Neural progenitor cell (in vitro differentiated cells): ENCODE measurements at regions not wholly inside any gene's neighbourhood (a gene's known extent, or its start where the extent isn't known, plus 50 kb on each side); places are given as distances from the start of the nearest gene placed in this dataset.

Experiments used
- DNase-seq: peaks from one replicate; pipeline ENCODE4 v3.0.0-alpha.2; 2016; ENCODE audit warnings: low spot score
- H2AFZ ChIP-seq: fragments of 200-600 bp; sonication (generic); replicated peaks from 2 replicates; pipeline ENCODE4 v1.6.1; 2016; ENCODE audit warnings: antibody characterized with exemption
- H3F3A ChIP-seq: fragments of 200-600 bp; sonication (generic); 2 replicates; pipeline ENCODE4 v1.6.1; 2016; ENCODE audit warnings: antibody characterized with exemption, low read depth
- H3K27ac ChIP-seq: fragments of 200-600 bp; sonication (generic); 2 replicates; pipeline ENCODE4 v1.5.1; 2016; ENCODE audit warnings: mild to moderate bottlenecking
- H3K27me3 ChIP-seq: fragments of 200-600 bp; sonication (generic); 2 replicates; pipeline ENCODE4 v1.6.1; 2016; ENCODE audit warnings: mild to moderate bottlenecking, moderate library complexity
- H3K36me3 ChIP-seq: fragments of 200-600 bp; sonication (generic); 2 replicates; pipeline ENCODE4 v1.5.1; 2016
- H3K4me1 ChIP-seq: fragments of 200-600 bp; sonication (generic); 2 replicates; pipeline ENCODE4 v1.6.1; 2016; ENCODE audit warnings: mixed run types
- H3K4me2 ChIP-seq: fragments of 200-600 bp; sonication (generic); 2 replicates; pipeline ENCODE4 v1.6.1; 2016
- H3K4me3 ChIP-seq: fragments of 200-600 bp; sonication (generic); 2 replicates; pipeline ENCODE4 v1.5.1; 2016
- H3K79me2 ChIP-seq: fragments of 200-600 bp; sonication (generic); 2 replicates; pipeline ENCODE4 v1.6.1; 2016; ENCODE audit warnings: low read depth
- H3K9ac ChIP-seq: fragments of 200-600 bp; sonication (generic); 2 replicates; pipeline ENCODE4 v1.6.1; 2016
- H3K9me3 ChIP-seq: fragments of 200-600 bp; sonication (generic); 2 replicates; pipeline ENCODE4 v1.5.1; 2016; ENCODE audit warnings: low read depth
- H4K20me1 ChIP-seq: fragments of 200-600 bp; sonication (generic); 2 replicates; pipeline ENCODE4 v1.6.1; 2016; ENCODE audit warnings: low read depth
- H3K27ac Mint-ChIP-seq: 3 replicates; pipeline ENCODE4 v1.8.0; 2021; ENCODE audit warnings: mixed read lengths
- H3K27me3 Mint-ChIP-seq: 2 replicates; pipeline ENCODE4 v1.8.0; 2022; ENCODE audit warnings: low read depth, mild to moderate bottlenecking, inconsistent platforms, moderate library complexity, mixed read lengths; ENCODE audit not compliant: insufficient read depth
- H3K36me3 Mint-ChIP-seq: 3 replicates; pipeline ENCODE4 v1.8.0; 2021; ENCODE audit warnings: mixed read lengths
- H3K4me1 Mint-ChIP-seq: 3 replicates; pipeline ENCODE4 v1.8.0; 2021; ENCODE audit warnings: mixed read lengths
- H3K4me3 Mint-ChIP-seq: 3 replicates; pipeline ENCODE4 v1.8.0; 2021; ENCODE audit warnings: mild to moderate bottlenecking, moderate library complexity, mixed read lengths
- H3K9me3 Mint-ChIP-seq: 3 replicates; pipeline ENCODE4 v1.8.0; 2020; ENCODE audit warnings: mixed read lengths
- CTCF ChIP-seq: fragments of 200-600 bp; sonication (generic); IDR thresholded peaks from 2 replicates; pipeline ENCODE4 v1.5.1; 2017; ENCODE audit warnings: antibody characterized with exemption, mild to moderate bottlenecking
- EZH2 ChIP-seq: fragments of 200-600 bp; sonication (generic); IDR thresholded peaks from 2 replicates; pipeline ENCODE4 v1.6.1; 2017; ENCODE audit warnings: antibody characterized with exemption, mild to moderate bottlenecking, moderate library complexity
- EZH2phosphoT487 ChIP-seq: fragments of 200-600 bp; sonication (generic); IDR thresholded peaks from 2 replicates; pipeline ENCODE4 v1.6.1; 2017; ENCODE audit warnings: antibody characterized with exemption

DNA sequence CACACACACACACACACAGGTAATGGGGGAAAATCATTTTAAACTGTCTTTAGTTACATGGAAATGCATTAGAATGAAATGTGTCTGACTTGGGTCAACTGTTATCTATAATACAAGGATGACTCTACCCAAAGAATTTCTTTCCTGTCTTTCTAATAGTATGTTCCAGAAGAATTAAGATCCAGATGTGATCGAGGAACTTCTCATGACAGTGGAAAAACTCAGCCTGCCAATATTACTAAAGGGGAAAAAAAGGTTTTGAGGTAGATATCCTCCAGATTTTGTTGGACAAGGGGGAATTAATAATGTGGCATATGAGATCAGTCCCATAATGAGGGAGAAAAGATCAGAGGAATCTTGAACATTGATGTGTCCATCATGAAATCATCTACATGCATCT is 190.6 kb upstream of the MAP3K1 start:
- Histone ChIP-seq H4K20me1 (no peaks in the 10 kb centered on the region), H3K27ac (no peak overlapping the region), H3K9ac (no peak overlapping the region), H3K36me3 (no peaks in the 10 kb centered on the region), H3K79me2 (no peaks in the 10 kb centered on the region), H3K9me3 (peaks cover 8% of the 10 kb centered on the region), H3K27me3 (no peaks in the 10 kb centered on the region), H3K4me3 (no peak overlapping the region), H3F3A (no peaks in the 10 kb centered on the region), H3K4me1 (no peaks in the 10 kb centered on the region), H3K4me2 (no peak overlapping the region), H2AFZ (no peak overlapping the region)
- H3K4me1 Mint-ChIP-seq = no peaks in the 10 kb centered on the region
- H3K27me3 Mint-ChIP-seq = peaks cover 2% of the 10 kb centered on the region
- H3K36me3 Mint-ChIP-seq = no peaks in the 10 kb centered on the region
- no peak overlapping the region for H3K4me3 Mint-ChIP-seq
- no peak overlapping the region for H3K27ac Mint-ChIP-seq
- no peak for DNase-seq
- TF ChIP-seq CTCF (no peak), EZH2phosphoT487 (no peak), EZH2 (no peak)
- H3K9me3 Mint-ChIP-seq = peaks cover 19% of the 10 kb centered on the region

- H3K4me1 ChIP-seq = no peaks in the 10 kb centered on the region
- Mint-ChIP-seq H3K9me3 (peaks cover 18% of the 10 kb centered on the region), H3K27me3 (no peaks in the 10 kb centered on the region), H3K4me1 (no peaks in the 10 kb centered on the region), H3K36me3 (peaks cover 2% of the 10 kb centered on the region), H3K4me3 (no peak overlapping the region), H3K27ac (no peak overlapping the region)
- no peaks in the 10 kb centered on the region for H4K20me1 ChIP-seq
- no peak overlapping the region for H3K27ac ChIP-seq
- H3K4me3 ChIP-seq = no peak overlapping the region
- no peak overlapping the region for H2AFZ ChIP-seq
- TF ChIP-seq EZH2 (no peak), EZH2phosphoT487 (no peak), CTCF (no peak)
- H3K27me3 ChIP-seq = no peaks in the 10 kb centered on the region
- no peaks in the 10 kb centered on the region for H3K79me2 ChIP-seq
- DNase-seq = no peak
- H3K4me2 ChIP-seq = no peak overlapping the region
- H3K9ac ChIP-seq = no peak overlapping the region
- H3K36me3 ChIP-seq = no peaks in the 10 kb centered on the region
- no peaks in the 10 kb centered on the region for H3F3A ChIP-seq
- peaks cover 12% of the 10 kb centered on the region for H3K9me3 ChIP-seq
Observed at GRCh38 chr5:56622141-56622540, 193.2 kb upstream of the MAP3K1 start.

DNA sequence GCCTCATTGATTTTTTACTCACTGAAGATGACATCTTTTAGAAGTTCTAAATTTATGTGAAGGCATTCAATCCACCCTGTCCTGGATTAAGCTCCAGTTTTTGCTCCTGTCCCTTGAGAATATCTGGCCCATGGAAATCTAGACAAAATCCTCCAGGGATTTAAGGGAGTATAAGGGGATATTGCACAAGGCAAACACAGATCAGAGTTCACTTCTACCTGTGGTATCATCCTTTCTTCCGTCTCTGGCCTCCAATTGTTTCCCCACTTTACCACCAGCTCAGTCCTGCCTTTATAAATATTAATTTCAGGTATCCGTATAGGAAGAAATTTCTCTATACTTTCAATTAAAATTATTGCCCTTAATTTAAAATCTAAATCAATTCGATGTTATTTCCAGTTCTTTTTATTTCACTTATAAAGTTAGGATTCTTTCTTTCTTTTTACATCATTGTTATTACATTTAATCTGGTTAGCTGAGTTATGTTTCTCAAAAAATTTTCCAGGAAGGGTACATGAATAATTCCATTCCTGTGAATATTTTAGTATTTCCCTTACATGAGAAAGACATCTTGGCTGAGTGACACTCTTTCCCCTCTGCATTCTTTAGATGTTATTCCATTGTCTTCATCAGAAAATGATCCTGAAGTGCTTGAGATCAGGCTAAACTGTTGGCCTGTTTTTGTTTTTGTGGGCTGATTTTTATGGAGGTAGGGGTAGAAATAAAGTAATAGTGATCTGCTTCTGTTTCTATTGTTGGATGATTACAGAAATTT is 194.3 kb upstream of the MAP3K1 start:
- Histone ChIP-seq H2AFZ (no peak overlapping the region), H3K27me3 (no peaks in the 10 kb centered on the region), H3K36me3 (no peaks in the 10 kb centered on the region), H3K4me1 (peaks cover 6% of the 10 kb centered on the region), H4K20me1 (no peaks in the 10 kb centered on the region), H3K9me3 (peaks cover 12% of the 10 kb centered on the region), H3K9ac (no peak overlapping the region), H3F3A (no peaks in the 10 kb centered on the region), H3K4me2 (no peak overlapping the region), H3K27ac (no peak overlapping the region), H3K79me2 (no peaks in the 10 kb centered on the region), H3K4me3 (no peak overlapping the region)
- H3K4me1 Mint-ChIP-seq = peaks cover 3% of the 10 kb centered on the region
- H3K27ac Mint-ChIP-seq = no peak overlapping the region
- TF ChIP-seq EZH2 = no peak
- no peak for TF ChIP-seq EZH2phosphoT487
- no peak for TF ChIP-seq CTCF
- no peaks in the 10 kb centered on the region for H3K27me3 Mint-ChIP-seq
- H3K36me3 Mint-ChIP-seq = peaks cover 2% of the 10 kb centered on the region
- no peak overlapping the region for H3K4me3 Mint-ChIP-seq
- H3K9me3 Mint-ChIP-seq = peaks cover 18% of the 10 kb centered on the region
- no peak for DNase-seq
